Parathyroid adenoma (tissue), 2 donors: ENCODE measurements at regions not wholly inside any gene's neighbourhood (a gene's known extent, or its start where the extent isn't known, plus 50 kb on each side); places are given as distances from the start of the nearest gene placed in this dataset.

Source experiments
- H2AFZ ChIP-seq: fragments of 300-600 bp; sonication (generic); one replicate; pipeline ENCODE4 v1.7.0; 2017; ENCODE audit warnings: antibody characterized with exemption, mild to moderate bottlenecking
- H3K27ac ChIP-seq: fragments of 300-600 bp; sonication (generic); one replicate; pipeline ENCODE4 v1.7.0; 2017
- H3K27me3 ChIP-seq: fragments of 300-600 bp; sonication (generic); one replicate; pipeline ENCODE4 v1.7.0; 2017; ENCODE audit warnings: low read length; ENCODE audit not compliant: control insufficient read depth, insufficient read depth
- H3K36me3 ChIP-seq: fragments of 300-600 bp; sonication (generic); one replicate; pipeline ENCODE4 v1.7.0; 2017; ENCODE audit warnings: low read length; ENCODE audit not compliant: control insufficient read depth, insufficient read depth
- H3K4me1 ChIP-seq: fragments of 300-600 bp; sonication (generic); one replicate; pipeline ENCODE4 v1.7.0; 2017; ENCODE audit warnings: control low read depth
- H3K4me2 ChIP-seq: fragments of 300-600 bp; sonication (generic); one replicate; pipeline ENCODE4 v1.7.0; 2017; ENCODE audit warnings: low read length
- H3K4me3 ChIP-seq: fragments of 300-600 bp; sonication (generic); one replicate; pipeline ENCODE4 v1.7.0; 2017; ENCODE audit warnings: low read depth, low read length
- H3K79me2 ChIP-seq: fragments of 300-600 bp; sonication (generic); one replicate; pipeline ENCODE4 v1.7.0; 2017; ENCODE audit warnings: control low read depth
- H3K9ac ChIP-seq: fragments of 300-600 bp; sonication (generic); one replicate; pipeline ENCODE4 v1.7.0; 2017; ENCODE audit warnings: mild to moderate bottlenecking
- H3K9me3 ChIP-seq: fragments of 300-600 bp; sonication (generic); one replicate; pipeline ENCODE4 v1.7.0; 2017; ENCODE audit warnings: low read length; ENCODE audit not compliant: control insufficient read depth
- TF ChIP-seq, protein P1 (sequence below): fragments of 300-600 bp; sonication (generic); IDR thresholded peaks from one replicate; pipeline ENCODE4 v1.7.0; 2017; ENCODE audit warnings: antibody characterized with exemption, mild to moderate bottlenecking
- donor health status: primary hyperparathyroidism.

DNA sequence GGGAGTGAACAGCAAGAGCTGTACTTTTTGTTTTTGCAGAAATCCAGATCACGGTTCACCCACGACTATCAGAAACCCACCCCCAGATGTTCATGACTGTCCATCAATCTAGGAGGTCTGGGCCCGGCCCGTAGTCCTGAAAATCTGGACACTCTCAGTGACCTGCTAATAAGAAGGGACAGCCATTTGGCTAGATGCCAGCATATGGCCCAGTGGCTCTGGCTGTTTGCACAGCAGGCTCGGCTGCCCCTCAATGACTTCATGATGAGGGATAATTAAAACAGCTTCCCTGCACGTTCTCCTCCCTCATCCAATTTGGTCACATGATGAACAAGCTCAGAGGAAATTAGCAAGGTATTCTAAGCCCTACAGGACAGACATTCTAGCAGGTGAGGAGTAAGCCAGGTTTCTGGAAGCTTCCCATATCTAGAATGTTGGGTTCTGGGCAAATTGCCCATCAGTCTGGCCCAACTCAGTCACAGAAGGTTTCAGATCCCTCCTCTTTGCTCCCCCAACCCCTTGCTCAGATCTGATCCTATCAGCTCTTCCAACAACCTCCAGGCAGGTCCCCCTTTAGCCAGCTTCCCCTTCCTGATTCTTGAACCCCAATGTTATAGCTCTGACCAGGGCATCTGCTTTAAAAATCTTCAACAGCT, 397.3 kb downstream of the SHANK2 start:
- Histone ChIP-seq H3K4me2 (no peak overlapping the region), H2AFZ (no peak overlapping the region), H3K4me3 (no peak overlapping the region), H3K79me2 (no peaks in the 10 kb centered on the region), H3K27ac (no peak overlapping the region), H3K9ac (no peak overlapping the region), H3K4me1 (no peaks in the 10 kb centered on the region), H3K27me3 (no peaks in the 10 kb centered on the region), H3K36me3 (no peaks in the 10 kb centered on the region), H3K9me3 (no peaks in the 10 kb centered on the region)
- TF ChIP-seq, protein P1, sequence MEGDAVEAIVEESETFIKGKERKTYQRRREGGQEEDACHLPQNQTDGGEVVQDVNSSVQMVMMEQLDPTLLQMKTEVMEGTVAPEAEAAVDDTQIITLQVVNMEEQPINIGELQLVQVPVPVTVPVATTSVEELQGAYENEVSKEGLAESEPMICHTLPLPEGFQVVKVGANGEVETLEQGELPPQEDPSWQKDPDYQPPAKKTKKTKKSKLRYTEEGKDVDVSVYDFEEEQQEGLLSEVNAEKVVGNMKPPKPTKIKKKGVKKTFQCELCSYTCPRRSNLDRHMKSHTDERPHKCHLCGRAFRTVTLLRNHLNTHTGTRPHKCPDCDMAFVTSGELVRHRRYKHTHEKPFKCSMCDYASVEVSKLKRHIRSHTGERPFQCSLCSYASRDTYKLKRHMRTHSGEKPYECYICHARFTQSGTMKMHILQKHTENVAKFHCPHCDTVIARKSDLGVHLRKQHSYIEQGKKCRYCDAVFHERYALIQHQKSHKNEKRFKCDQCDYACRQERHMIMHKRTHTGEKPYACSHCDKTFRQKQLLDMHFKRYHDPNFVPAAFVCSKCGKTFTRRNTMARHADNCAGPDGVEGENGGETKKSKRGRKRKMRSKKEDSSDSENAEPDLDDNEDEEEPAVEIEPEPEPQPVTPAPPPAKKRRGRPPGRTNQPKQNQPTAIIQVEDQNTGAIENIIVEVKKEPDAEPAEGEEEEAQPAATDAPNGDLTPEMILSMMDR: no peak

DNA sequence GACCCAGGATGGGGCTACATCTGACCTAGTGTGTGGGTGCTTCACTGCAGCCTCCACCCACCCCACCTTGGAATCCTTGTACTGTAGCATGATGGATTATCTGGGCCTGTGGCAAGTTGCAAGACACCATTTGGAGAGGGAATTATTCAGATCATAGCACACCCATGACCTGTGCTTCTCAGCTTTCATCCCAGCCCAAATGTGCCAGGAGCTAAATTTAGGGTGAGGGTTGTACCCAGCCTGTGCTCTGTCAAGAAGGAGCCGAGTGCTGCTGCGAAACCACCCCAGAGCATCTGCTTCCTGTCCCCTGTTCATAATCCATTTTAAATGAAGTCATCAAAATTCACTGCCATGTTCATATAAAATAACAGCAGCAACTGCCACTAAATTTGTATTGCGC, 394.5 kb downstream of the SHANK2 start:
- no peak overlapping the region for H3K27ac ChIP-seq
- H3K79me2 ChIP-seq: no peaks in the 10 kb centered on the region
- H3K9me3 ChIP-seq: no peaks in the 10 kb centered on the region
- H3K4me1 ChIP-seq: no peaks in the 10 kb centered on the region
- no peak overlapping the region for H3K4me2 ChIP-seq
- H3K4me3 ChIP-seq: no peak overlapping the region
- H3K36me3 ChIP-seq: no peaks in the 10 kb centered on the region
- TF ChIP-seq, protein P1: no peak
- H2AFZ ChIP-seq: no peak overlapping the region
- H3K27me3 ChIP-seq: no peaks in the 10 kb centered on the region
- H3K9ac ChIP-seq: no peak overlapping the region

DNA sequence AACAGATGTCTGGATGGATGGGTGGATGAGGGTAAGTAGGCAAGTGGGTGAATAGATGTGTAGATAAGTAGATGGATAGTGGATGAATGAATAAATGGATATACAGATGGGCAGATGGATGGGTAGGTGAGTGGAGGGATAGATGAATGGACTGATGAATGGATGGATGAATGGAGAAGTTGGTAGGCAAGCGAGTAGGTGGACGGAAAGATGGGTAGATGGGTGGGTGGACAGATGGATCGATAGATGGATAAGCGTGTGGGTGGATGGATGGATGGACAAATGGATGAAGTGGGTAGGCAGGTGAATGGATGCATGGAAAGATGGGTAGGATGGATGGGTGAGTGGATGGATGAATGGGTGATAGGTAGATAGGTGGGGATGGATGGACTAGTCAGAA, 393.2 kb downstream of the SHANK2 start:
- H3K4me3 ChIP-seq: no peak overlapping the region
- H3K9me3 ChIP-seq: no peaks in the 10 kb centered on the region
- no peaks in the 10 kb centered on the region for H3K27me3 ChIP-seq
- H3K4me1 ChIP-seq: no peaks in the 10 kb centered on the region
- H3K27ac ChIP-seq: no peak overlapping the region
- H3K9ac ChIP-seq: no peak overlapping the region
- no peak overlapping the region for H2AFZ ChIP-seq
- TF ChIP-seq, protein P1: no peak
- no peak overlapping the region for H3K4me2 ChIP-seq
- no peaks in the 10 kb centered on the region for H3K79me2 ChIP-seq
- no peaks in the 10 kb centered on the region for H3K36me3 ChIP-seq

DNA sequence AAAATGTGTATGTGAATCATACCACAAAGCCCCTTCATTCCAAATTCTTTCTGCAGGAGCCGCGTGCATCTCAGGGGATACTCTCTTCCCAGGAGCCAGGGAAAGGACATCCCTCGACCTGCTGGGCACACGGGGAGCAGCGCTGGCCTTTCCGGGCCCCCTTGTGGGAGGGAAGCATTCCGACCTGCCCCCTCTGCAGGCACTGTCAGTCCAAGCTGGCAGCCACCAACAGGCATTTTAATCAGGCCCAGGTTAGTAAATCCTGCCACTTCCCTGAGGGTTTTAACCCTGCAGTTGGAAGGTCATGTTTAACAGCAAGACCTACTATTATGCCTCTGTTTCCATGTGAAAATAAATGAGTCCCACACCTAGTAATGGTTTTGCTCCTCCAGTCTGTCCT, 391.5 kb downstream of the SHANK2 start:
- H3K4me2 ChIP-seq: no peak overlapping the region
- TF ChIP-seq, protein P1: no peak
- no peak overlapping the region for H3K4me3 ChIP-seq
- no peaks in the 10 kb centered on the region for H3K79me2 ChIP-seq
- H3K9me3 ChIP-seq: no peaks in the 10 kb centered on the region
- no peaks in the 10 kb centered on the region for H3K36me3 ChIP-seq
- H3K4me1 ChIP-seq: no peaks in the 10 kb centered on the region
- H2AFZ ChIP-seq: no peak overlapping the region
- no peaks in the 10 kb centered on the region for H3K27me3 ChIP-seq
- no peak overlapping the region for H3K27ac ChIP-seq
- no peak overlapping the region for H3K9ac ChIP-seq

DNA sequence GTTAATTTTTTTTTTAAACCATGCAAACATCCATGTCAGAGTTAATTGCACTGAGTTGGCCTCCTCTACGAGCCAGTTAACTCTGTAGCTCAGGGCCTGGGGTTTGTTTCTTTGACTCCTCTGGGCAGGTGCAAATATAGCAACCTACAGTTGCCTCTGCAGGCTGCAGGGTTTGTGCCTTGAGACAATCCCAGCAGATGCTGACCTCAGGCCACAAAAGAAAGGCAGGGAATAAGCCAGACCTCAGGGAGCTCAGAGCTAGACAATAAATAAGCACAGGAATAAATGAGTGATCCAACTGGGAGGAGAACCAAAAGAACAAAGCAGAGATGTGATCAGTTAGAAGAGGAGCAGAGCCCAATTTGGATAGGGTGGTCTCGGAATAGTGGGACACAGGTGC, 390.8 kb downstream of the SHANK2 start:
- Histone ChIP-seq H3K9me3 (no peaks in the 10 kb centered on the region), H3K36me3 (no peaks in the 10 kb centered on the region), H3K4me1 (no peaks in the 10 kb centered on the region), H3K27me3 (no peaks in the 10 kb centered on the region), H3K27ac (no peak overlapping the region), H3K4me3 (no peak overlapping the region), H3K9ac (no peak overlapping the region), H3K79me2 (no peaks in the 10 kb centered on the region), H3K4me2 (no peak overlapping the region), H2AFZ (no peak overlapping the region)
- TF ChIP-seq, protein P1: no peak
